ENCODE measurements at regions not wholly inside any gene's neighbourhood (a gene's known extent, or its start where the extent isn't known, plus 50 kb on each side); places are given as distances from the start of the nearest gene placed in this dataset.

- DNase-seq (no peak), ATAC-seq (no peak)
- peaks cover 4% of the 10 kb centered on the region for H3K27me3 Mint-ChIP-seq
- H3K4me1 Mint-ChIP-seq (ENCODE audit: low read depth): peaks cover 10% of the 10 kb centered on the region
- no peak overlapping the region for H3K27ac Mint-ChIP-seq
- ChIA-PET POLR2A (interaction anchor here (0.9 kb wide), 1 partner anchor 49 kb away, joined by 4 read pairs; no protein-coding TSS in a partner anchor), CTCF (interaction anchor here (1.0 kb wide), 1 partner anchor 9 kb away, joined by 3 read pairs; no protein-coding TSS in a partner anchor)
- no peaks in the 10 kb centered on the region for H3K36me3 Mint-ChIP-seq (ENCODE audit: low read depth)
- no peak for TF ChIP-seq CTCF (IDR thresholded peaks at IDR 0.05)
- H3K4me3 Mint-ChIP-seq: no peak overlapping the region
- intact Hi-C loops (cut with micrococcal nuclease): no loop called here
- no peaks in the 10 kb centered on the region for H3K9me3 Mint-ChIP-seq
Observed at GRCh38 chr7:106376026-106376799, 91.4 kb upstream of the NAMPT start.

- no peak for ATAC-seq
- DNase-seq: no peak
- H3K27me3 Mint-ChIP-seq: peaks cover 4% of the 10 kb centered on the region
- CTCF ChIA-PET: interaction anchor here (1.0 kb wide), 1 partner anchor 9 kb away, joined by 3 read pairs; no protein-coding TSS in a partner anchor
- no peak overlapping the region for H3K27ac Mint-ChIP-seq
- peaks cover 8% of the 10 kb centered on the region for H3K4me1 Mint-ChIP-seq (ENCODE audit: low read depth)
- TF ChIP-seq CTCF (IDR thresholded peaks at IDR 0.05): no peak
- no peaks in the 10 kb centered on the region for H3K9me3 Mint-ChIP-seq
- H3K36me3 Mint-ChIP-seq (ENCODE audit: low read depth): no peaks in the 10 kb centered on the region
- POLR2A ChIA-PET: no interaction called here
- H3K4me3 Mint-ChIP-seq: no peak overlapping the region
- intact Hi-C loops (cut with micrococcal nuclease): no loop called here
Observed at GRCh38 chr7:106375499-106375898, 90.7 kb upstream of the NAMPT start.

GRCh38 chr7:106374437-106374836 is 89.7 kb upstream of the NAMPT start:
- Mint-ChIP-seq H3K27ac (no peak overlapping the region), H3K27me3 (no peaks in the 10 kb centered on the region), H3K4me1 (ENCODE audit: low read depth) (peaks cover 10% of the 10 kb centered on the region), H3K9me3 (no peaks in the 10 kb centered on the region), H3K4me3 (no peak overlapping the region), H3K36me3 (ENCODE audit: low read depth) (no peaks in the 10 kb centered on the region)
- ATAC-seq (no peak), DNase-seq (no peak)
- ChIA-PET CTCF (no interaction called here), POLR2A (no interaction called here)
- intact Hi-C loops (cut with micrococcal nuclease): no loop called here
- TF ChIP-seq CTCF (IDR thresholded peaks at IDR 0.05): no peak

GRCh38 chr7:106372595-106373318 is 88.0 kb upstream of the NAMPT start:
- ATAC-seq: no peak
- DNase-seq: no peak
- H3K9me3 Mint-ChIP-seq: no peaks in the 10 kb centered on the region
- intact Hi-C loops (cut with micrococcal nuclease): no loop called here
- ChIA-PET POLR2A (interaction anchor here (0.7 to 1.0 kb wide), 2 partner anchors 14 to 17 kb away, joined by 3 to 4 read pairs; no protein-coding TSS in a partner anchor), CTCF (interaction anchor here (0.9 kb wide), 1 partner anchor 89 kb away, joined by 4 read pairs; no protein-coding TSS in a partner anchor)
- H3K4me3 Mint-ChIP-seq: no peak overlapping the region
- no peak for TF ChIP-seq CTCF (IDR thresholded peaks at IDR 0.05)
- no peaks in the 10 kb centered on the region for H3K36me3 Mint-ChIP-seq (ENCODE audit: low read depth)
- H3K27me3 Mint-ChIP-seq: no peaks in the 10 kb centered on the region
- peaks cover 17% of the 10 kb centered on the region for H3K4me1 Mint-ChIP-seq (ENCODE audit: low read depth)
- H3K27ac Mint-ChIP-seq: no peak overlapping the region

GRCh38 chr7:106372126-106372525 is 87.3 kb upstream of the NAMPT start:
- Mint-ChIP-seq H3K27me3 (no peaks in the 10 kb centered on the region), H3K4me3 (no peak overlapping the region), H3K27ac (no peak overlapping the region), H3K4me1 (ENCODE audit: low read depth) (peaks cover 19% of the 10 kb centered on the region), H3K9me3 (peaks cover 2% of the 10 kb centered on the region), H3K36me3 (ENCODE audit: low read depth) (peaks cover 3% of the 10 kb centered on the region)
- ATAC-seq (no peak), DNase-seq (no peak)
- POLR2A ChIA-PET: interaction anchor here (1.0 kb wide), 1 partner anchor 14 kb away, joined by 4 read pairs; no protein-coding TSS in a partner anchor
- no peak for TF ChIP-seq CTCF (IDR thresholded peaks at IDR 0.05)
- intact Hi-C loops (cut with micrococcal nuclease): no loop called here
- CTCF ChIA-PET: interaction anchor here (1.0 kb wide), 1 partner anchor 14 kb away, joined by 3 read pairs; no protein-coding TSS in a partner anchor

All from activated CD8-positive, alpha-beta T cell treated with anti-CD3 and anti-CD28 coated beads for 36 hours (primary cell).